HEK293 (cell line): ENCODE measurements at regions not wholly inside any gene's neighbourhood (a gene's known extent, or its start where the extent isn't known, plus 50 kb on each side); places are given as distances from the start of the nearest gene placed in this dataset.

Experiments used
- SALL2 ChIP-seq: fragments of 450-650 bp; formaldehyde crosslinking; IDR thresholded peaks from 2 replicates; pipeline ENCODE4 v1.5.0; 2017; ENCODE audit warnings: missing biosample characterization, mild to moderate bottlenecking, missing genetic modification characterization, borderline replicate concordance
- SP3 ChIP-seq: fragments of 450-650 bp; formaldehyde crosslinking; IDR thresholded peaks from 2 replicates; pipeline ENCODE4 v1.5.1; 2016; ENCODE audit warnings: missing biosample characterization, missing genetic modification characterization
- ZNF37A ChIP-seq: fragments of 450-650 bp; IDR thresholded peaks from 2 replicates; pipeline ENCODE4 v1.5.1; 2018; ENCODE audit warnings: missing biosample characterization, missing genetic modification characterization
- ZSCAN30 ChIP-seq: fragments of 450-650 bp; IDR thresholded peaks from 2 replicates; pipeline ENCODE4 v1.5.1; 2018; ENCODE audit warnings: missing biosample characterization, mild to moderate bottlenecking, missing genetic modification characterization, moderate library complexity
- TF ChIP-seq, protein P1 (sequence below): fragments of 450-650 bp; formaldehyde crosslinking; IDR thresholded peaks from 2 replicates; pipeline ENCODE4 v1.5.1; 2016; ENCODE audit warnings: missing biosample characterization, missing genetic modification characterization
- TF ChIP-seq, protein P2 (sequence below): IDR thresholded peaks from 2 replicates; pipeline ENCODE4 v1.6.1; 2011; ENCODE audit warnings: mild to moderate bottlenecking, low read depth, low read length, borderline replicate concordance
- TF ChIP-seq, protein P3 (sequence below): fragments of 450-650 bp; IDR thresholded peaks from 2 replicates; pipeline ENCODE4 v1.5.1; 2018; ENCODE audit warnings: missing biosample characterization, mild to moderate bottlenecking, missing genetic modification characterization
- TF ChIP-seq, protein P4 (sequence below): fragments of 450-650 bp; formaldehyde crosslinking; IDR thresholded peaks from 2 replicates; pipeline ENCODE4 v1.5.1; 2016; ENCODE audit warnings: missing biosample characterization, missing genetic modification characterization
- TF ChIP-seq, protein P5 (sequence below): fragments of 450-650 bp; formaldehyde crosslinking; IDR thresholded peaks from 2 replicates; pipeline ENCODE4 v1.5.1; 2016; ENCODE audit warnings: missing biosample characterization, missing genetic modification characterization
- TF ChIP-seq, protein P6 (sequence below): fragments of 450-650 bp; formaldehyde crosslinking; IDR thresholded peaks from 2 replicates; pipeline ENCODE4 v1.5.1; 2017; ENCODE audit warnings: missing biosample characterization, mild to moderate bottlenecking, missing genetic modification characterization, moderate library complexity

DNA sequence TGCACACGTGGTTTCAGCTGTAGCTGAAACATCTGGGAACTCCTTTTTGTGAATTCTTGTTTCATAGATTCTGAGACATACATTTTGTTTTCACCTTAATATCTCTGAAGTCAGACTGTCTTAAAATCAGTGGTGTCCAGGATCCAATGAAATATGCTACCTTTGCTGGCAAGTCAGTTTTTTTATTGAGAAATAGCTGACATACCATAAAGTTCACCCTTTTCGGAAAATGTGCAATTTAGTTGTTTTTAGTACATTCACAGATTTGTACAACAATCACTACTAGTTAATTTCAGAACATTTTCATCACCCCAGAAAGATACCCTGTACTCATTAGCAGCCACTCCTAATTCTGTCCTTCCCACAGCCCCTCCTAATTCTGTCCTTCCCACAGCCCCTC is 243.7 kb downstream of the GLI2 start:
- TF ChIP-seq, protein P1, sequence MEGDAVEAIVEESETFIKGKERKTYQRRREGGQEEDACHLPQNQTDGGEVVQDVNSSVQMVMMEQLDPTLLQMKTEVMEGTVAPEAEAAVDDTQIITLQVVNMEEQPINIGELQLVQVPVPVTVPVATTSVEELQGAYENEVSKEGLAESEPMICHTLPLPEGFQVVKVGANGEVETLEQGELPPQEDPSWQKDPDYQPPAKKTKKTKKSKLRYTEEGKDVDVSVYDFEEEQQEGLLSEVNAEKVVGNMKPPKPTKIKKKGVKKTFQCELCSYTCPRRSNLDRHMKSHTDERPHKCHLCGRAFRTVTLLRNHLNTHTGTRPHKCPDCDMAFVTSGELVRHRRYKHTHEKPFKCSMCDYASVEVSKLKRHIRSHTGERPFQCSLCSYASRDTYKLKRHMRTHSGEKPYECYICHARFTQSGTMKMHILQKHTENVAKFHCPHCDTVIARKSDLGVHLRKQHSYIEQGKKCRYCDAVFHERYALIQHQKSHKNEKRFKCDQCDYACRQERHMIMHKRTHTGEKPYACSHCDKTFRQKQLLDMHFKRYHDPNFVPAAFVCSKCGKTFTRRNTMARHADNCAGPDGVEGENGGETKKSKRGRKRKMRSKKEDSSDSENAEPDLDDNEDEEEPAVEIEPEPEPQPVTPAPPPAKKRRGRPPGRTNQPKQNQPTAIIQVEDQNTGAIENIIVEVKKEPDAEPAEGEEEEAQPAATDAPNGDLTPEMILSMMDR (tag by site-specific recombination), result no peak
- no peak for TF ChIP-seq SP3
- TF ChIP-seq, protein P2, sequence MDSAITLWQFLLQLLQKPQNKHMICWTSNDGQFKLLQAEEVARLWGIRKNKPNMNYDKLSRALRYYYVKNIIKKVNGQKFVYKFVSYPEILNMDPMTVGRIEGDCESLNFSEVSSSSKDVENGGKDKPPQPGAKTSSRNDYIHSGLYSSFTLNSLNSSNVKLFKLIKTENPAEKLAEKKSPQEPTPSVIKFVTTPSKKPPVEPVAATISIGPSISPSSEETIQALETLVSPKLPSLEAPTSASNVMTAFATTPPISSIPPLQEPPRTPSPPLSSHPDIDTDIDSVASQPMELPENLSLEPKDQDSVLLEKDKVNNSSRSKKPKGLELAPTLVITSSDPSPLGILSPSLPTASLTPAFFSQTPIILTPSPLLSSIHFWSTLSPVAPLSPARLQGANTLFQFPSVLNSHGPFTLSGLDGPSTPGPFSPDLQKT, result no peak
- TF ChIP-seq SALL2 (tag by site-specific recombination), result no peak
- TF ChIP-seq, protein P3, sequence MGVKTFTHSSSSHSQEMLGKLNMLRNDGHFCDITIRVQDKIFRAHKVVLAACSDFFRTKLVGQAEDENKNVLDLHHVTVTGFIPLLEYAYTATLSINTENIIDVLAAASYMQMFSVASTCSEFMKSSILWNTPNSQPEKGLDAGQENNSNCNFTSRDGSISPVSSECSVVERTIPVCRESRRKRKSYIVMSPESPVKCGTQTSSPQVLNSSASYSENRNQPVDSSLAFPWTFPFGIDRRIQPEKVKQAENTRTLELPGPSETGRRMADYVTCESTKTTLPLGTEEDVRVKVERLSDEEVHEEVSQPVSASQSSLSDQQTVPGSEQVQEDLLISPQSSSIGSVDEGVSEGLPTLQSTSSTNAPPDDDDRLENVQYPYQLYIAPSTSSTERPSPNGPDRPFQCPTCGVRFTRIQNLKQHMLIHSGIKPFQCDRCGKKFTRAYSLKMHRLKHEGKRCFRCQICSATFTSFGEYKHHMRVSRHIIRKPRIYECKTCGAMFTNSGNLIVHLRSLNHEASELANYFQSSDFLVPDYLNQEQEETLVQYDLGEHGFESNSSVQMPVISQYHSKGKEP (tag by site-specific recombination), result no peak
- no peak for TF ChIP-seq ZNF37A
- TF ChIP-seq, protein P4, sequence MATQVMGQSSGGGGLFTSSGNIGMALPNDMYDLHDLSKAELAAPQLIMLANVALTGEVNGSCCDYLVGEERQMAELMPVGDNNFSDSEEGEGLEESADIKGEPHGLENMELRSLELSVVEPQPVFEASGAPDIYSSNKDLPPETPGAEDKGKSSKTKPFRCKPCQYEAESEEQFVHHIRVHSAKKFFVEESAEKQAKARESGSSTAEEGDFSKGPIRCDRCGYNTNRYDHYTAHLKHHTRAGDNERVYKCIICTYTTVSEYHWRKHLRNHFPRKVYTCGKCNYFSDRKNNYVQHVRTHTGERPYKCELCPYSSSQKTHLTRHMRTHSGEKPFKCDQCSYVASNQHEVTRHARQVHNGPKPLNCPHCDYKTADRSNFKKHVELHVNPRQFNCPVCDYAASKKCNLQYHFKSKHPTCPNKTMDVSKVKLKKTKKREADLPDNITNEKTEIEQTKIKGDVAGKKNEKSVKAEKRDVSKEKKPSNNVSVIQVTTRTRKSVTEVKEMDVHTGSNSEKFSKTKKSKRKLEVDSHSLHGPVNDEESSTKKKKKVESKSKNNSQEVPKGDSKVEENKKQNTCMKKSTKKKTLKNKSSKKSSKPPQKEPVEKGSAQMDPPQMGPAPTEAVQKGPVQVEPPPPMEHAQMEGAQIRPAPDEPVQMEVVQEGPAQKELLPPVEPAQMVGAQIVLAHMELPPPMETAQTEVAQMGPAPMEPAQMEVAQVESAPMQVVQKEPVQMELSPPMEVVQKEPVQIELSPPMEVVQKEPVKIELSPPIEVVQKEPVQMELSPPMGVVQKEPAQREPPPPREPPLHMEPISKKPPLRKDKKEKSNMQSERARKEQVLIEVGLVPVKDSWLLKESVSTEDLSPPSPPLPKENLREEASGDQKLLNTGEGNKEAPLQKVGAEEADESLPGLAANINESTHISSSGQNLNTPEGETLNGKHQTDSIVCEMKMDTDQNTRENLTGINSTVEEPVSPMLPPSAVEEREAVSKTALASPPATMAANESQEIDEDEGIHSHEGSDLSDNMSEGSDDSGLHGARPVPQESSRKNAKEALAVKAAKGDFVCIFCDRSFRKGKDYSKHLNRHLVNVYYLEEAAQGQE (tag by site-specific recombination), result no peak
- TF ChIP-seq, protein P5, sequence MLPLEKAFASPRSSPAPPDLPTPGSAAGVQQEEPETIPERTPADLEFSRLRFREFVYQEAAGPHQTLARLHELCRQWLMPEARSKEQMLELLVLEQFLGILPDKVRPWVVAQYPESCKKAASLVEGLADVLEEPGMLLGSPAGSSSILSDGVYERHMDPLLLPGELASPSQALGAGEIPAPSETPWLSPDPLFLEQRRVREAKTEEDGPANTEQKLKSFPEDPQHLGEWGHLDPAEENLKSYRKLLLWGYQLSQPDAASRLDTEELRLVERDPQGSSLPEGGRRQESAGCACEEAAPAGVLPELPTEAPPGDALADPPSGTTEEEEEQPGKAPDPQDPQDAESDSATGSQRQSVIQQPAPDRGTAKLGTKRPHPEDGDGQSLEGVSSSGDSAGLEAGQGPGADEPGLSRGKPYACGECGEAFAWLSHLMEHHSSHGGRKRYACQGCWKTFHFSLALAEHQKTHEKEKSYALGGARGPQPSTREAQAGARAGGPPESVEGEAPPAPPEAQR (tag by site-specific recombination), result no peak
- TF ChIP-seq, protein P6, sequence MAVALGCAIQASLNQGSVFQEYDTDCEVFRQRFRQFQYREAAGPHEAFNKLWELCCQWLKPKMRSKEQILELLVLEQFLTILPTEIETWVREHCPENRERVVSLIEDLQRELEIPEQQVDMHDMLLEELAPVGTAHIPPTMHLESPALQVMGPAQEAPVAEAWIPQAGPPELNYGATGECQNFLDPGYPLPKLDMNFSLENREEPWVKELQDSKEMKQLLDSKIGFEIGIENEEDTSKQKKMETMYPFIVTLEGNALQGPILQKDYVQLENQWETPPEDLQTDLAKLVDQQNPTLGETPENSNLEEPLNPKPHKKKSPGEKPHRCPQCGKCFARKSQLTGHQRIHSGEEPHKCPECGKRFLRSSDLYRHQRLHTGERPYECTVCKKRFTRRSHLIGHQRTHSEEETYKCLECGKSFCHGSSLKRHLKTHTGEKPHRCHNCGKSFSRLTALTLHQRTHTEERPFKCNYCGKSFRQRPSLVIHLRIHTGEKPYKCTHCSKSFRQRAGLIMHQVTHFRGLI, result no peak
- no peak for TF ChIP-seq ZSCAN30
